VCaP (cell line): ENCODE measurements at regions not wholly inside any gene's neighbourhood (a gene's known extent, or its start where the extent isn't known, plus 50 kb on each side); places are given as distances from the start of the nearest gene placed in this dataset.

Experiments
- H3K27ac ChIP-seq: fragments of 450-650 bp; 2 replicates; pipeline ENCODE4 v1.5.1; 2017
- TF ChIP-seq, protein P1 (sequence below): fragments of 450-650 bp; conservative IDR thresholded peaks from 2 replicates; pipeline ENCODE4 v1.5.1; 2017; ENCODE audit warnings: mild to moderate bottlenecking, moderate library complexity

DNA sequence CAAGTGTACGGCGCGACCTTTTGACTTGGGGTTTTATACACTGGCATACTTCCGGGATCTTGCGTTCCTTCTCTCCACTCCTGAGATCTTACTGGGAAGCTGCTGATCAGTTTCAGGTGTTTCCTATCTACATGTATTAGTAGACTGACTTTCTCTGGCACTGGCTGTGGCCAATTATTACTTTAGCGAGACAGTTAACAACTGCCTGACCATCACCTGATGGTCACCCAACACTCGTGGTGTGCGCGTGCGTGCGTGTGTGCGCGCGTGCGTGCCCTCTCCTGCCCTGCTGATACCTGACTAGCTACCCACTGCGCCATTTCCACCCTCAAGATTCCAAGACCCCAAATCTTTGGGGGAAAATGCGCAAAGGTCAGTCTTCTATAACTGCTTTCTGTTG is 249.9 kb downstream of the AEBP2 start:
- no peak overlapping the region for H3K27ac ChIP-seq
- TF ChIP-seq, protein P1, sequence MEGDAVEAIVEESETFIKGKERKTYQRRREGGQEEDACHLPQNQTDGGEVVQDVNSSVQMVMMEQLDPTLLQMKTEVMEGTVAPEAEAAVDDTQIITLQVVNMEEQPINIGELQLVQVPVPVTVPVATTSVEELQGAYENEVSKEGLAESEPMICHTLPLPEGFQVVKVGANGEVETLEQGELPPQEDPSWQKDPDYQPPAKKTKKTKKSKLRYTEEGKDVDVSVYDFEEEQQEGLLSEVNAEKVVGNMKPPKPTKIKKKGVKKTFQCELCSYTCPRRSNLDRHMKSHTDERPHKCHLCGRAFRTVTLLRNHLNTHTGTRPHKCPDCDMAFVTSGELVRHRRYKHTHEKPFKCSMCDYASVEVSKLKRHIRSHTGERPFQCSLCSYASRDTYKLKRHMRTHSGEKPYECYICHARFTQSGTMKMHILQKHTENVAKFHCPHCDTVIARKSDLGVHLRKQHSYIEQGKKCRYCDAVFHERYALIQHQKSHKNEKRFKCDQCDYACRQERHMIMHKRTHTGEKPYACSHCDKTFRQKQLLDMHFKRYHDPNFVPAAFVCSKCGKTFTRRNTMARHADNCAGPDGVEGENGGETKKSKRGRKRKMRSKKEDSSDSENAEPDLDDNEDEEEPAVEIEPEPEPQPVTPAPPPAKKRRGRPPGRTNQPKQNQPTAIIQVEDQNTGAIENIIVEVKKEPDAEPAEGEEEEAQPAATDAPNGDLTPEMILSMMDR: no peak

DNA sequence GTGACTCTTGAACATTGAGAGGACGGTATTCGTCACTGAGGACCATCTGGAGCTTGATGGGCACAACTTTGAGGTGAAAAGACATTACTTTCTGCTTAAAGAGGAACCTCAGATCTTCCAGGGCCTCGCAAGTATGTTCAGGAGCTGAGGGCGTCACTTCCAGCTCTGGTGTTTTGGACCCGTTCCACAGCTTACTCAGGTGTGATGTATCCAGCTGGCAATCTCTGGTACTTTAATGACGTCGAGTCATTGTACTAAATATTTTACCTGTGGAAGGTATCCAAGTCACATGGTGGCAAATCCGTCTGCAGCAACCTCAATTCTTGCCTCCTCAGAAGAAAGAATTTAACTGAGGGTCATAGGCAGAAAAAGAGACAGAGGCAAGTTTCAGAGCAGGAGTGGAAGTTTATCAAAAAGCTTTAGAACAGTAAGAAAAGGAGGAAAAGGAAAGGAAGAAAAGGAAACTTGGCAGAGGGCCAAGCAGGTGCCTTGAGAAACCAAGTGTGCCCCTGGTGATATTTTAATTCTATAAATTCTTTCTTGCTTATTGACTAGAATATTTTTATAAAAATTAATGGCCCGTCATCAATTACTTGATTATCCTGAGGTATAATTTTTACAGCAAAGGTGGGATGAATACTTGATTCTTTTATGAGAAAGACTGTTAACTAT is 250.6 kb downstream of the AEBP2 start:
- no peak overlapping the region for H3K27ac ChIP-seq
- TF ChIP-seq, protein P1: no peak

DNA sequence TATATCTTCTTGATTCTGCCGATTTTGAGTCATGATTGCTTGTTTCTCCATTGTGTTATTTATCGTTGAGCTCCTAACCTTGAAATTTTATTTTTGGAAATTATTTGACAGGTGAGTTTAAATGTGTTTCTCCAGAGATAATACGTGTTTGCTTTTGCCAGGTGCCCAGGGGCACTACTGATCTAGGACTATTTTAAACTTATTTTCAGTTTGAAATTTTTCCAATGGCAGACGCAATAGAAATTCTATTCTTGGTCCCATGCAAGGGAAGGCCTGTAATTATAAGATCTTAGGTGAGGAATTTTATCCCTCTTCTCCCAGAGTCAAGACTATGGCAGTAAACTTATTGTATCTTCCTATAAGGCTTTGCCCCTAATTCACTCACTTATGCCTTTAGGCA is 252.8 kb downstream of the AEBP2 start:
- H3K27ac ChIP-seq: no peak overlapping the region
- TF ChIP-seq, protein P1: no peak

DNA sequence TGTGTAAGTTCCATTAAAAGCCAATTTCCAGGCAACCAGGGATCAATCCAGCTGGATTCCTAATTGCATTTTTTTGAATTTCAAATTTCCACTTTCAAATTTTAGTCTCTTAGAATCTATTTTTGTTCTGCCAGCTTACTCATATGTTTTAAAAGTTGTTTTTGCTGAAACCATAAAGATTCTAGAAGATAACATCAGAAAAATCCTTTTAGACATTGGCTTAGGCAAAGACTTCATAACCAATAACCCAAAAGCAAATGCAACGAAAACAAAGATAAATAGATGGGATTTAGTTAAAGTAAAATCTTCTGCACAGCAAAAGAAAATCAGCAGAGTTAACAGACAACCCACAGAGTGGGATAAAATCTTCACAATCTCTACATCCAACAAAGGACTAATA is 253.3 kb downstream of the AEBP2 start:
- TF ChIP-seq, protein P1: no peak
- no peak overlapping the region for H3K27ac ChIP-seq

DNA sequence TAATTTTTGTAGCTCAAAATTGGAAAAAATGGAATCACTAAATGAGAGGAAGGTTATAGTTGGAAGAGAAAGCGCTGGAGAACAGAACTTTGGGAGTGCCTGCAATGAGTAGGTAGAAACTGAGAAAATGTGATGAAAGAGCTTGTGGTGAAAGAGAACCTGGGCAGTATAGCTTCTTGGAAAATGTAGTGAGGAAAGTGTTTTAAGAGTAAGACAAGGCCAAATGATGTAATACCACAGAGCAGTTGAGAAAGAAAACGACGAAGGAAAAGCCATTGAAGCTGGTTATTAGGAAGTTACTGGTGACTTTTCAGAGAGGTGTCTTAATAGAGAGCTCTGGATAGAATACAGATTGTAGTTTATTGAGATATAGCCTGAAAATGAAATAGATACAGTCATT is 255.3 kb downstream of the AEBP2 start:
- H3K27ac ChIP-seq: no peak overlapping the region
- TF ChIP-seq, protein P1: no peak

DNA sequence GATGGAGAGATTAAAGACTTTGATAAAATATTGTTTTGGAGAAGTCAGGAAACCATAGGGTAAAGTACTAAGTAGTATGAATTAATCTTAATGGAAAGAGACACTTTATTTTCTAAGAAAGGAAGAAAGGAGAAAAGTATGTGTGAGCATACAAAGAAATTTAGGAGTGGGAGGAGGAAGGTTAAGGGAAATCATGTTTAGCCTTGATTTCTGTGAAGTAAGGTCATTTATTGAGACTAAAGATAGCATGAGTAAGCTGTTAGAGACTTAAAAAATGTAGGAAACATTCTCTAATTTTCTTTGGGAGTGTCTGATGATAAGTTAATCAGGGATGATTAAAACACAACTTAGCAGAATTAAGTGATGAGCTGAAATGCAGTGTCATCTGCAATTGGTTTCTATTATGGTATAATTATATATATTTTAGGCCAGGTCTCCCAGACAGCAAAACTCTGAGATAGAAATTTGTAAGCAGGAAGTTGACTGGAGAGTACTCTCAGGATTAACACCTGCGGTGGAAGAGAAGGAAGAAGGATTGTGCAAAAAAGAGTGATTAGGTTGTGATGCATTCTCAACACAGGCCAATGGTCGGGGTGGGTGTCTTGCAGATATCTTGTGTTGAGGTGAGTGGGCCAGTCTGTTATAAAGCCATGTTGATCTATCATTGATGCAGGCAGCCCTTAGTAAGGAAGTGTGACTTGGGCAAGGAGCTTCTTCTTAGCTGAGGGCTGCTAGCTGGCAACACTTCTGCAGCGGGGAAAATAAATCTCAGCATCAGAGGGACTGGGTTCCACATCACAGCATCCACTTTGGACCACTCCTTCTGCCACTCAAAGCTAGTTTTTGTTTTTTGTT is 256.2 kb downstream of the AEBP2 start:
- TF ChIP-seq, protein P1: no peak
- no peak overlapping the region for H3K27ac ChIP-seq

DNA sequence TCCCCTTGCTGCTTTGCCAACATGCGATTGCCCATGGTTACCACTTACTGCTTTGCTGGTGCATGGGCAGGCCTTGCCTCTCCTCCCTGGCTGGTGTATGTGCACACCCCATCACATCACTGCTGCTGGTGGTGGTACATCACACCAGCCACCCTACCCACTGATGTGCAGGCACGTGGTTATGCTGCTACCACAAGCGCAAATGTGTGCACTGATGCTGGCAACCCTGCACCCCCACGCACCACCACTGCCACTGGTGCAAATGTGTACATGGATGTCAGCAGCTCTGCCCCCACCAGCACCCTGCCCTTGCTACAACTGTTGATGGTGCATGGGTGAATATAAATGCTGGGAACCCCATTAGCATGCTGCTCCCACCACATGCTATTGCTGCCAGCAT is 261.7 kb downstream of the AEBP2 start:
- no peak overlapping the region for H3K27ac ChIP-seq
- TF ChIP-seq, protein P1: no peak
